H9 (cell line): ENCODE measurements at regions not wholly inside any gene's neighbourhood (a gene's known extent, or its start where the extent isn't known, plus 50 kb on each side); places are given as distances from the start of the nearest gene placed in this dataset.

Source experiments
- DNase-seq: peaks from one replicate; pipeline ENCODE4 v3.0.0-alpha.2; 2017
- H2AFZ ChIP-seq: one replicate; pipeline ENCODE4 v1.6.1; 2013; ENCODE audit warnings: mild to moderate bottlenecking, low read length, control low read depth, moderate library complexity
- H2AK5ac ChIP-seq: 2 replicates; pipeline ENCODE4 v1.6.1; 2013; ENCODE audit warnings: low read length, control low read depth, mixed read lengths; ENCODE audit not compliant: insufficient read length
- H2BK120ac ChIP-seq: one replicate; pipeline ENCODE4 v1.6.1; 2013; ENCODE audit warnings: low read depth, mild to moderate bottlenecking, low read length, control low read depth, inconsistent platforms; ENCODE audit not compliant: poor library complexity, severe bottlenecking
- H2BK12ac ChIP-seq: 2 replicates; pipeline ENCODE4 v1.6.1; 2013; ENCODE audit warnings: low read length, control low read depth, mixed read lengths, low read depth; ENCODE audit not compliant: insufficient read length
- H2BK15ac ChIP-seq: 2 replicates; pipeline ENCODE4 v1.6.1; 2013; ENCODE audit warnings: low read depth, low read length, control low read depth
- H2BK20ac ChIP-seq: one replicate; pipeline ENCODE4 v1.6.1; 2013; ENCODE audit warnings: low read depth, mild to moderate bottlenecking, low read length, control low read depth, inconsistent platforms; ENCODE audit not compliant: poor library complexity, severe bottlenecking
- H2BK5ac ChIP-seq: 2 replicates; pipeline ENCODE4 v1.6.1; 2013; ENCODE audit warnings: low read length, control low read depth, mixed read lengths; ENCODE audit not compliant: insufficient read length
- H3K14ac ChIP-seq: 2 replicates; pipeline ENCODE4 v1.6.1; 2013; ENCODE audit warnings: low read length, control low read depth; ENCODE audit not compliant: insufficient read depth
- H3K18ac ChIP-seq: 2 replicates; pipeline ENCODE4 v1.6.1; 2013; ENCODE audit warnings: low read depth, mild to moderate bottlenecking, mixed read lengths, low read length, control low read depth; ENCODE audit not compliant: insufficient read length
- H3K23ac ChIP-seq: 2 replicates; pipeline ENCODE4 v1.6.1; 2013; ENCODE audit warnings: low read length, control low read depth, mixed read lengths, low read depth; ENCODE audit not compliant: insufficient read length
- H3K23me2 ChIP-seq: 2 replicates; pipeline ENCODE4 v1.6.1; 2013; ENCODE audit warnings: low read depth, mild to moderate bottlenecking, mixed read lengths, low read length, control low read depth; ENCODE audit not compliant: insufficient read length, poor library complexity, severe bottlenecking
- H3K27ac ChIP-seq: 2 replicates; pipeline ENCODE4 v1.5.1; 2013; ENCODE audit warnings: low read length, control low read depth, mixed read lengths, low read depth; ENCODE audit not compliant: insufficient read length
- H3K27me3 ChIP-seq: 2 replicates; pipeline ENCODE4 v1.6.1; 2013; ENCODE audit warnings: low read length, control low read depth, inconsistent platforms; ENCODE audit not compliant: insufficient read depth
- H3K4ac ChIP-seq: 2 replicates; pipeline ENCODE4 v1.6.1; 2013; ENCODE audit warnings: low read depth, mild to moderate bottlenecking, control low read depth, inconsistent platforms, low read length, moderate library complexity
- H3K4me1 ChIP-seq: 2 replicates; pipeline ENCODE4 v1.6.1; 2013; ENCODE audit warnings: low read length, control low read depth, inconsistent platforms; ENCODE audit not compliant: insufficient read depth
- H3K4me2 ChIP-seq: 2 replicates; pipeline ENCODE4 v1.6.1; 2013; ENCODE audit warnings: low read length, control low read depth, mixed read lengths; ENCODE audit not compliant: insufficient read length, insufficient read depth
- H3K56ac ChIP-seq: 2 replicates; pipeline ENCODE4 v1.6.1; 2013; ENCODE audit warnings: low read depth, mild to moderate bottlenecking, mixed read lengths, low read length, control low read depth; ENCODE audit not compliant: insufficient read length
- H3K79me1 ChIP-seq: 2 replicates; pipeline ENCODE4 v1.6.1; 2013; ENCODE audit warnings: low read depth, mild to moderate bottlenecking, moderate library complexity, low read length, control low read depth, inconsistent platforms; ENCODE audit not compliant: insufficient read depth, poor library complexity, severe bottlenecking
- H3K79me2 ChIP-seq: 2 replicates; pipeline ENCODE4 v1.6.1; 2013; ENCODE audit warnings: low read length, control low read depth, inconsistent platforms; ENCODE audit not compliant: insufficient read depth
- H3K9ac ChIP-seq: 2 replicates; pipeline ENCODE4 v1.6.1; 2013; ENCODE audit warnings: low read length, control low read depth, mixed read lengths; ENCODE audit not compliant: insufficient read length; ENCODE audit errors: extremely low read depth
- H3K9me3 ChIP-seq: one replicate; pipeline ENCODE4 v1.6.1; 2013; ENCODE audit warnings: low read depth, low read length, inconsistent platforms; ENCODE audit not compliant: control insufficient read depth
- H3T11ph ChIP-seq: one replicate; pipeline ENCODE4 v1.6.1; 2013; ENCODE audit warnings: mild to moderate bottlenecking, low read length, control low read depth, inconsistent platforms
- H4K20me1 ChIP-seq: one replicate; pipeline ENCODE4 v1.6.1; 2013; ENCODE audit not compliant: control insufficient read depth, insufficient read length, insufficient read depth
- H4K5ac ChIP-seq: 2 replicates; pipeline ENCODE4 v1.6.1; 2013; ENCODE audit warnings: low read depth, mild to moderate bottlenecking, mixed read lengths, low read length, control low read depth; ENCODE audit not compliant: insufficient read length
- H4K8ac ChIP-seq: replicated peaks from 2 replicates; pipeline ENCODE4 v1.6.1; 2013; ENCODE audit warnings: low read length, control low read depth, mixed read lengths, low read depth; ENCODE audit not compliant: insufficient read length
- H4K91ac ChIP-seq: 2 replicates; pipeline ENCODE4 v1.6.1; 2013; ENCODE audit warnings: low read depth, mild to moderate bottlenecking, moderate library complexity, mixed read lengths, low read length, control low read depth; ENCODE audit not compliant: insufficient read length
- H3K27ac Mint-ChIP-seq, 3 experiments: 2 replicates in 2 of 3; 3 replicates in 1 of 3; pipeline ENCODE4 v1.8.0; 2020 to 2021; ENCODE audit warnings: mixed read lengths in 3 of 3, mild to moderate bottlenecking in 1 of 3, moderate library complexity in 1 of 3
- H3K27me3 Mint-ChIP-seq: 2 replicates; pipeline ENCODE4 v1.8.0; 2021; ENCODE audit warnings: low read depth, mild to moderate bottlenecking, moderate library complexity, mixed read lengths
- H3K36me3 Mint-ChIP-seq, 3 experiments: 2 replicates in 2 of 3; 3 replicates in 1 of 3; pipeline ENCODE4 v1.8.0; 2020 to 2021; ENCODE audit warnings: low read depth in 3 of 3, mixed read lengths in 3 of 3; ENCODE audit not compliant: insufficient read depth in 1 of 3
- H3K4me1 Mint-ChIP-seq, 2 experiments: 2 replicates each; pipeline ENCODE4 v1.8.0; 2020; ENCODE audit warnings: mixed read lengths in 2 of 2
- H3K4me3 Mint-ChIP-seq, 2 experiments: 2 replicates in 1 of 2; 3 replicates in 1 of 2; pipeline ENCODE4 v1.8.0; 2020 to 2021; ENCODE audit warnings: mild to moderate bottlenecking in 2 of 2, mixed read lengths in 2 of 2, moderate library complexity in 1 of 2
- H3K9me3 Mint-ChIP-seq, 2 experiments: 2 replicates in 1 of 2; 3 replicates in 1 of 2; pipeline ENCODE4 v1.8.0; 2020; ENCODE audit warnings: mild to moderate bottlenecking in 2 of 2, mixed read lengths in 2 of 2, moderate library complexity in 1 of 2
- WGBS: extraction: QIAGEN DNeasy Blood & Tissue Kit; methylation state at CpG from one replicate; pipeline ENCODE4 v1.1.7; 2013; ENCODE audit warnings: missing lambda C conversion rate, low lambda C conversion rate, mixed read lengths; ENCODE audit not compliant: insufficient read length; ENCODE audit errors: extremely low coverage; 5-methylcytosine and 5-hydroxymethylcytosine counted together
- TF ChIP-seq, protein P1 (sequence below): fragments of 200-600 bp; sonication (generic); conservative IDR thresholded peaks from 3 replicates; pipeline ENCODE4 v1.8.0; 2021; ENCODE audit warnings: antibody characterized with exemption, mild to moderate bottlenecking

DNA sequence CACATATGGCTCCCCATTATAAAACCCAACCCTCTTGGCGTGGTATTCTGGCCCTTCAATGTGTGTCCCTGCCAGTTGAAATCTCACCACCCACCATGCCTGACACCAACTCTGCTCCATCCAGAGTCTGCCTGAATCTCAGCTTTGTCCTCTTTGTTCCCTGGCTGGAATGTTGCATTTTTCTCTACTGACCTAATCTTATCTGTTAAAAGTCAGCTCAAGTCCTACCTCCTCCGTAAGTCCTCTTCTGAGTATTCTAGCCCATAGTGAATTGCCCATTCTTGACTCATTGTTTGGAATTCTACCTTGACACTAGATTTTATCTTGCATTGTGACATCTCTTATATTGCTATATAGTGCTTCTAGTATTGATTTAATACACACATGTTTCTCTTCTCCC lies 207.1 kb upstream of the VLDLR start:
- TF ChIP-seq, protein P1, sequence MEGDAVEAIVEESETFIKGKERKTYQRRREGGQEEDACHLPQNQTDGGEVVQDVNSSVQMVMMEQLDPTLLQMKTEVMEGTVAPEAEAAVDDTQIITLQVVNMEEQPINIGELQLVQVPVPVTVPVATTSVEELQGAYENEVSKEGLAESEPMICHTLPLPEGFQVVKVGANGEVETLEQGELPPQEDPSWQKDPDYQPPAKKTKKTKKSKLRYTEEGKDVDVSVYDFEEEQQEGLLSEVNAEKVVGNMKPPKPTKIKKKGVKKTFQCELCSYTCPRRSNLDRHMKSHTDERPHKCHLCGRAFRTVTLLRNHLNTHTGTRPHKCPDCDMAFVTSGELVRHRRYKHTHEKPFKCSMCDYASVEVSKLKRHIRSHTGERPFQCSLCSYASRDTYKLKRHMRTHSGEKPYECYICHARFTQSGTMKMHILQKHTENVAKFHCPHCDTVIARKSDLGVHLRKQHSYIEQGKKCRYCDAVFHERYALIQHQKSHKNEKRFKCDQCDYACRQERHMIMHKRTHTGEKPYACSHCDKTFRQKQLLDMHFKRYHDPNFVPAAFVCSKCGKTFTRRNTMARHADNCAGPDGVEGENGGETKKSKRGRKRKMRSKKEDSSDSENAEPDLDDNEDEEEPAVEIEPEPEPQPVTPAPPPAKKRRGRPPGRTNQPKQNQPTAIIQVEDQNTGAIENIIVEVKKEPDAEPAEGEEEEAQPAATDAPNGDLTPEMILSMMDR, result no peak
- DNase-seq, result no peak
- Histone ChIP-seq H3K27ac (no peak overlapping the region), H3T11ph (no peak overlapping the region), H3K9ac (no peak overlapping the region), H3K9me3 (no peaks in the 10 kb centered on the region), H2AK5ac (no peak overlapping the region), H2BK15ac (no peak overlapping the region), H2BK5ac (no peak overlapping the region), H3K27me3 (no peaks in the 10 kb centered on the region), H3K18ac (no peak overlapping the region), H3K23ac (no peak overlapping the region), H3K23me2 (no peaks in the 10 kb centered on the region), H2BK12ac (no peak overlapping the region), H3K79me1 (no peaks in the 10 kb centered on the region), H4K8ac (no peak overlapping the region), H3K56ac (no peak overlapping the region), H3K4me1 (peaks cover 8% of the 10 kb centered on the region), H3K4ac (no peak overlapping the region), H4K20me1 (no peaks in the 10 kb centered on the region), H3K4me2 (no peak overlapping the region), H2AFZ (no peak overlapping the region), H3K14ac (no peak overlapping the region), H4K91ac (no peak overlapping the region), H4K5ac (no peak overlapping the region), H2BK20ac (no peak overlapping the region), H2BK120ac (no peak overlapping the region), H3K79me2 (no peaks in the 10 kb centered on the region)
- Mint-ChIP-seq H3K4me1 (peaks cover 38 to 41% of the 10 kb centered on the region in 2 experiments), H3K4me3 (no peak overlapping the region), H3K9me3 (no peaks in the 10 kb centered on the region), H3K27ac (no peak overlapping the region), H3K27me3 (no peaks in the 10 kb centered on the region), H3K36me3 (peaks cover 0 to 7% (median 0%) of the 10 kb centered on the region in 3 experiments; a peak in 2 of 7 replicates)
- no CpG with 5 or more reads among the region's 2 CpGs for WGBS
